ENCODE measurements at regions not wholly inside any gene's neighbourhood (a gene's known extent, or its start where the extent isn't known, plus 50 kb on each side); places are given as distances from the start of the nearest gene placed in this dataset.

- no peak for DNase-seq
- no peak overlapping the region for H3K27ac ChIP-seq (ENCODE audit: low read length)
- no peaks in the 10 kb centered on the region for H3K9me3 ChIP-seq (ENCODE audit: control insufficient read depth, low read depth, low read length)
- WGBS (ENCODE audit: insufficient coverage, low lambda C conversion rate): 100% methylated on average over 1 of the region's 3 CpGs
- no peaks in the 10 kb centered on the region for H3K27me3 ChIP-seq (ENCODE audit: control insufficient read depth, insufficient read depth, low read length)
- no peaks in the 10 kb centered on the region for H3K4me1 ChIP-seq (ENCODE audit: control insufficient read depth, insufficient read depth, low read length)
- H3K4me3 ChIP-seq (ENCODE audit: low read length): no peak overlapping the region
- H3K36me3 ChIP-seq (ENCODE audit: control insufficient read depth, insufficient read depth, low read length): no peaks in the 10 kb centered on the region
These were observed 411.4 kb downstream of the IRX1 start for GRCh38 chr5:4007001-4007400.

GRCh38 chr5:4011943-4012342, 416.3 kb downstream of the IRX1 start:
- DNase-seq: no peak
- no peak overlapping the region for H3K27ac ChIP-seq (ENCODE audit: low read length)
- no CpG with 5 or more reads among the region's 6 CpGs for WGBS (ENCODE audit: insufficient coverage, low lambda C conversion rate)
- H3K4me3 ChIP-seq (ENCODE audit: low read length): no peak overlapping the region
- H3K4me1 ChIP-seq (ENCODE audit: control insufficient read depth, insufficient read depth, low read length): no peaks in the 10 kb centered on the region
- H3K9me3 ChIP-seq (ENCODE audit: control insufficient read depth, low read depth, low read length): no peaks in the 10 kb centered on the region
- no peaks in the 10 kb centered on the region for H3K36me3 ChIP-seq (ENCODE audit: control insufficient read depth, insufficient read depth, low read length)
- H3K27me3 ChIP-seq (ENCODE audit: control insufficient read depth, insufficient read depth, low read length): no peaks in the 10 kb centered on the region

- no peak overlapping the region for H3K4me3 ChIP-seq (ENCODE audit: low read length)
- no peak overlapping the region for H3K27ac ChIP-seq (ENCODE audit: low read length)
- WGBS (ENCODE audit: insufficient coverage, low lambda C conversion rate): 53% methylated on average over 3 of the region's 20 CpGs
- H3K36me3 ChIP-seq (ENCODE audit: control insufficient read depth, insufficient read depth, low read length): no peaks in the 10 kb centered on the region
- H3K9me3 ChIP-seq (ENCODE audit: control insufficient read depth, low read depth, low read length): no peaks in the 10 kb centered on the region
- no peak for DNase-seq
- H3K27me3 ChIP-seq (ENCODE audit: control insufficient read depth, insufficient read depth, low read length): no peaks in the 10 kb centered on the region
- H3K4me1 ChIP-seq (ENCODE audit: control insufficient read depth, insufficient read depth, low read length): no peaks in the 10 kb centered on the region
These were observed 417.7 kb downstream of the IRX1 start for GRCh38 chr5:4013106-4013898.

DNA sequence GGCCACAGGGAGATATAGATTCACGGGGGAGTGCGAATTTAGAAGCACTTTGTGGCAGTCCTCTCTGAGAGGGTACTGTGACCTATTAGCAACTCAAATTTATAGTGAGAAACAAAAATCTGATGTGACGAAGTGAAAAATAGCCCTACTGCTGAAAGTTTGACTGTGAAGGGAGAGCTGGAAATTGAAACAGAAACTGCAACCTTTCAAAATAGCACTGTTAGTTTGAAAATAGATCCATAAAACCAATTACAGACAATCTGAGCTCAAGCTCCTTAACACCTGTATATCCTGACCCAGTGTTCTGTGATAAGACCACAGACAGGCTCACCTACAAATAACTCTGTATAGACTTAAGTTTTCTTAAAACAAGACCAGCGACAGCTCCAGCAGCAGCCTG, 420.1 kb downstream of the IRX1 start:
- no peaks in the 10 kb centered on the region for H3K36me3 ChIP-seq (ENCODE audit: control insufficient read depth, insufficient read depth, low read length)
- no peaks in the 10 kb centered on the region for H3K4me1 ChIP-seq (ENCODE audit: control insufficient read depth, insufficient read depth, low read length)
- WGBS (ENCODE audit: insufficient coverage, low lambda C conversion rate): 100% methylated on average over 1 of the region's 4 CpGs
- H3K4me3 ChIP-seq (ENCODE audit: low read length): no peak overlapping the region
- H3K27me3 ChIP-seq (ENCODE audit: control insufficient read depth, insufficient read depth, low read length): no peaks in the 10 kb centered on the region
- no peak for DNase-seq
- no peak overlapping the region for H3K27ac ChIP-seq (ENCODE audit: low read length)
- H3K9me3 ChIP-seq (ENCODE audit: control insufficient read depth, low read depth, low read length): no peaks in the 10 kb centered on the region

DNA sequence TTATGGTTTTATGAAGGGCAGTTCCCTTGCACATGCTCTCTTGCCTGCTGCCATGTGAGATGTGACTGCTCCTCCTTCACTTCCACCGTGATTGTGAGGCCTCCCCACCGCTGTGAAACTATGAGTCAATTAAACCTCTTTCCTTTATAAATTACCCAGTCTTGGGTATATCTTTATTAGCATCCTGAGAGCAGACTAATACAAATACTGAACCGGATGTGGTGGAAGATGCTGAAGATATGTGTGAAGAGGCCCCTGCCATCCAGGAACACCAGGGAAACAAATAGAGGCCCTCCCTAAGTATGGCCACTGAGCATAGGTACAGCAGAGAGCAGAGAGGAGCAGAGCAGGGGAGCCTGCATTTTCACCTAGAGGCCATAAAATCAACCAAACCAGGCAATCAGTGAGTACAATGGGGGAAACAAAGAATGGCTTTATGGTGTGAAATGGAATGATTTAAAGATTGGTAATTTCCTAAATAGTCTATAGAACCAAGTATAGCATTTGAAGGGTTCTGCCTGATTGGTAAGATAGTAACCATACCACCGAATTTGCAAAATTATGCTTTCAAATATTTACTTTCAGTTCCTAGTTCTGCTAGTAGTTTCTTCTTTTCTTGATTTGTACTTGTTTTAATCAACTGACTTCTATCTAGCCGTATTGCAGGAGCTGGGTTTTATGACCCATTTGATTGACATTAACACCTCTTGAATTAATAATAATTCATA, 421.6 kb downstream of the IRX1 start:
- H3K27me3 ChIP-seq (ENCODE audit: control insufficient read depth, insufficient read depth, low read length): no peaks in the 10 kb centered on the region
- DNase-seq: no peak
- H3K9me3 ChIP-seq (ENCODE audit: control insufficient read depth, low read depth, low read length): peaks cover 3% of the 10 kb centered on the region
- H3K4me3 ChIP-seq (ENCODE audit: low read length): no peak overlapping the region
- no peaks in the 10 kb centered on the region for H3K36me3 ChIP-seq (ENCODE audit: control insufficient read depth, insufficient read depth, low read length)
- no peaks in the 10 kb centered on the region for H3K4me1 ChIP-seq (ENCODE audit: control insufficient read depth, insufficient read depth, low read length)
- WGBS (ENCODE audit: insufficient coverage, low lambda C conversion rate): 83% methylated on average over 1 of the region's 5 CpGs
- H3K27ac ChIP-seq (ENCODE audit: low read length): no peak overlapping the region

GRCh38 chr5:4018007-4018406, 422.4 kb downstream of the IRX1 start:
- no peak overlapping the region for H3K27ac ChIP-seq (ENCODE audit: low read length)
- WGBS (ENCODE audit: insufficient coverage, low lambda C conversion rate): no CpG with 5 or more reads among the region's 2 CpGs
- DNase-seq: no peak
- no peak overlapping the region for H3K4me3 ChIP-seq (ENCODE audit: low read length)
- peaks cover 5% of the 10 kb centered on the region for H3K9me3 ChIP-seq (ENCODE audit: control insufficient read depth, low read depth, low read length)
- no peaks in the 10 kb centered on the region for H3K36me3 ChIP-seq (ENCODE audit: control insufficient read depth, insufficient read depth, low read length)
- no peaks in the 10 kb centered on the region for H3K4me1 ChIP-seq (ENCODE audit: control insufficient read depth, insufficient read depth, low read length)
- H3K27me3 ChIP-seq (ENCODE audit: control insufficient read depth, insufficient read depth, low read length): no peaks in the 10 kb centered on the region

DNA sequence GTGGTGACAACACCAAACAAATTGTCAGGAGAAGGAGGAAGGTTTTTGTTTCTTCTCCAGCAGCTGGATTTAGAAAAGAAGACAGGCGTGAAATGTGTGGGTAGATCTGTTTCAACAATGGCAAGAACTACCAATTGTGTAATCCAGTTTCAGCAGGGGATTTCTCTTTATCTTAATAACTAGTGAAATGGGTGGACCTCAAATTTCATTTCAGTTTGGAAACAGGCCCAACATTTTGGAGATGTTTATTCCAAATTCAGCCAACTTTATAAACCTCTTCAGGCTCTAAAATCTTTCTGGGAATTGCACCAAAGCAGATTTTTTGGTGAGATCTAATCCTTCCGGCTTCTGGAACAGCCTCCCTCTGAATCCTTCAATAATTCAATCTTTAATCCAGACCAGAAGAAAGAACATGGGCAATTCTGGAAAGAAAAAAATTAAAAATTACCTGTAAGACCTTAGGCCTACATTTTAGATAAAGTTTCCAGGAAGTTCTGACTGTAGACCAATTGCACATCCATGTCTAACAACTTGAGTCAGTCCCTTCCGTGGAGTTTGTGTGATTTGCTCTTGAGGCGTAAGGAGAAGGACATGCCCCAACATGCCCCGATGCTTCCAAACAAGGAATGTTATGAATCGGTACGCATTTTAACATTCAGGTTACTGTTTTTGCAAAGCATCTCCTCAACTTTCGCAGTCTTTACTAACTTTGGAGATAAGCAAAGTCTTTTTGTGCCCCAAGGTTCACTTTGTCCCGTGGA, 423.6 kb downstream of the IRX1 start:
- no peaks in the 10 kb centered on the region for H3K27me3 ChIP-seq (ENCODE audit: control insufficient read depth, insufficient read depth, low read length)
- H3K4me1 ChIP-seq (ENCODE audit: control insufficient read depth, insufficient read depth, low read length): no peaks in the 10 kb centered on the region
- H3K4me3 ChIP-seq (ENCODE audit: low read length): no peak overlapping the region
- H3K9me3 ChIP-seq (ENCODE audit: control insufficient read depth, low read depth, low read length): peaks cover 5% of the 10 kb centered on the region
- 63% methylated on average over 3 of the region's 9 CpGs for WGBS (ENCODE audit: insufficient coverage, low lambda C conversion rate)
- H3K36me3 ChIP-seq (ENCODE audit: control insufficient read depth, insufficient read depth, low read length): no peaks in the 10 kb centered on the region
- peak in 1 of 2 donors; percentile 3 for DNase-seq
- no peak overlapping the region for H3K27ac ChIP-seq (ENCODE audit: low read length)

GRCh38 chr5:4019841-4020240, 424.2 kb downstream of the IRX1 start:
- Histone ChIP-seq H3K27me3 (ENCODE audit: control insufficient read depth, insufficient read depth, low read length) (no peaks in the 10 kb centered on the region), H3K27ac (ENCODE audit: low read length) (no peak overlapping the region)

GRCh38 chr5:4020400-4020799, 424.8 kb downstream of the IRX1 start:
- Histone ChIP-seq H3K27ac (ENCODE audit: low read length) (no peak overlapping the region), H3K4me1 (ENCODE audit: control insufficient read depth, insufficient read depth, low read length) (no peaks in the 10 kb centered on the region), H3K4me3 (ENCODE audit: low read length) (no peak overlapping the region), H3K36me3 (ENCODE audit: control insufficient read depth, insufficient read depth, low read length) (no peaks in the 10 kb centered on the region), H3K27me3 (ENCODE audit: control insufficient read depth, insufficient read depth, low read length) (no peaks in the 10 kb centered on the region), H3K9me3 (ENCODE audit: control insufficient read depth, low read depth, low read length) (peaks cover 5% of the 10 kb centered on the region)
- WGBS (ENCODE audit: insufficient coverage, low lambda C conversion rate): no CpG with 5 or more reads among the region's 3 CpGs
- no peak for DNase-seq

More at GRCh38 chr5:4019841-4020240, 424.2 kb downstream of the IRX1 start:
- WGBS (ENCODE audit: insufficient coverage, low lambda C conversion rate): 88% methylated on average over 4 of the region's 6 CpGs
- H3K36me3 ChIP-seq (ENCODE audit: control insufficient read depth, insufficient read depth, low read length): no peaks in the 10 kb centered on the region
- H3K9me3 ChIP-seq (ENCODE audit: control insufficient read depth, low read depth, low read length): peaks cover 5% of the 10 kb centered on the region
- DNase-seq: no peak
- H3K4me3 ChIP-seq (ENCODE audit: low read length): no peak overlapping the region
- H3K4me1 ChIP-seq (ENCODE audit: control insufficient read depth, insufficient read depth, low read length): no peaks in the 10 kb centered on the region

DNA sequence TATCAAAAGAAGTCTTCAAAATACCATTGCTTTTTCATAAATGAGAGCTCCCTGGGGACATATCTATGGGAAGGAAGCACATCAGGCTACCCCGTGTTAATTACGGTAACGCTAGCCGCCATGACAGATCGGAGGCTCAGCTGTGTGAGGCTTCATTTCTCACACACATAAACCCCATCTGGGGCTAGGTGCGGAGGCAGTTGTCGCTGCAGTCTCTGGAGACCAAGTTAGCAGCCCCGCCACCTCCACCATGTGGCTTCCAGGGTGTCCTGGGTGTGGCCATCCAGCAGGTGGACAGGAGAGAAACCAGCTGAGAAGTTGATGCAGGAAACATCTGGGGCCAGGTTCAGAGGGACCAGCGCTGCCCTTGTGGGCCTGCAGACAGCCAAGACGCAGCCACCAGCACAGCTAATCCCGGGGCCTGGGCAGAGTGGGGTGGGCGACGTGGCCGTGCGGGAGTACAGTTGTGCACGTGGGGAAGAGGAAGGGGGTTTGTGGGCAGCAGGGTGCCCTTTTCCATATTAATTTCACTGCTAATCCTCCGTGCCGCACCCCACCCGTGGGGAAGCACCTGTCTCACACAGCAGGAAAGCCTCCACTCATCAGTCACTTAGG, 426.5 kb downstream of the IRX1 start:
- no peaks in the 10 kb centered on the region for H3K36me3 ChIP-seq (ENCODE audit: control insufficient read depth, insufficient read depth, low read length)
- H3K27me3 ChIP-seq (ENCODE audit: control insufficient read depth, insufficient read depth, low read length): no peaks in the 10 kb centered on the region
- H3K4me1 ChIP-seq (ENCODE audit: control insufficient read depth, insufficient read depth, low read length): no peaks in the 10 kb centered on the region
- no peak overlapping the region for H3K4me3 ChIP-seq (ENCODE audit: low read length)
- 80% methylated on average over 1 of the region's 19 CpGs for WGBS (ENCODE audit: insufficient coverage, low lambda C conversion rate)
- no peak overlapping the region for H3K27ac ChIP-seq (ENCODE audit: low read length)
- DNase-seq: no peak
- peaks cover 5% of the 10 kb centered on the region for H3K9me3 ChIP-seq (ENCODE audit: control insufficient read depth, low read depth, low read length)
